Neural progenitor cell (in vitro differentiated cells): ENCODE measurements at regions not wholly inside any gene's neighbourhood (a gene's known extent, or its start where the extent isn't known, plus 50 kb on each side); places are given as distances from the start of the nearest gene placed in this dataset.
A peak's percentile ranks its signal among the peaks of the same experiment; 100 is the strongest.
"Not testable (repeated sequence)": the region's sequence is repeated elsewhere in the genome, so short reads cannot be mapped to it uniquely, and the experiment has no call there.

Experiments used
- DNase-seq: peaks from one replicate; pipeline ENCODE4 v3.0.0-alpha.2; 2016; ENCODE audit warnings: low spot score
- H2AFZ ChIP-seq: fragments of 200-600 bp; sonication (generic); replicated peaks from 2 replicates; pipeline ENCODE4 v1.6.1; 2016; ENCODE audit warnings: antibody characterized with exemption
- H3F3A ChIP-seq: fragments of 200-600 bp; sonication (generic); 2 replicates; pipeline ENCODE4 v1.6.1; 2016; ENCODE audit warnings: antibody characterized with exemption, low read depth
- H3K27ac ChIP-seq: fragments of 200-600 bp; sonication (generic); 2 replicates; pipeline ENCODE4 v1.5.1; 2016; ENCODE audit warnings: mild to moderate bottlenecking
- H3K27me3 ChIP-seq: fragments of 200-600 bp; sonication (generic); 2 replicates; pipeline ENCODE4 v1.6.1; 2016; ENCODE audit warnings: mild to moderate bottlenecking, moderate library complexity
- H3K36me3 ChIP-seq: fragments of 200-600 bp; sonication (generic); 2 replicates; pipeline ENCODE4 v1.5.1; 2016
- H3K4me1 ChIP-seq: fragments of 200-600 bp; sonication (generic); 2 replicates; pipeline ENCODE4 v1.6.1; 2016; ENCODE audit warnings: mixed run types
- H3K4me2 ChIP-seq: fragments of 200-600 bp; sonication (generic); 2 replicates; pipeline ENCODE4 v1.6.1; 2016
- H3K4me3 ChIP-seq: fragments of 200-600 bp; sonication (generic); 2 replicates; pipeline ENCODE4 v1.5.1; 2016
- H3K79me2 ChIP-seq: fragments of 200-600 bp; sonication (generic); 2 replicates; pipeline ENCODE4 v1.6.1; 2016; ENCODE audit warnings: low read depth
- H3K9ac ChIP-seq: fragments of 200-600 bp; sonication (generic); 2 replicates; pipeline ENCODE4 v1.6.1; 2016
- H3K9me3 ChIP-seq: fragments of 200-600 bp; sonication (generic); 2 replicates; pipeline ENCODE4 v1.5.1; 2016; ENCODE audit warnings: low read depth
- H4K20me1 ChIP-seq: fragments of 200-600 bp; sonication (generic); 2 replicates; pipeline ENCODE4 v1.6.1; 2016; ENCODE audit warnings: low read depth
- H3K27ac Mint-ChIP-seq: 3 replicates; pipeline ENCODE4 v1.8.0; 2021; ENCODE audit warnings: mixed read lengths
- H3K27me3 Mint-ChIP-seq: 2 replicates; pipeline ENCODE4 v1.8.0; 2022; ENCODE audit warnings: low read depth, mild to moderate bottlenecking, inconsistent platforms, moderate library complexity, mixed read lengths; ENCODE audit not compliant: insufficient read depth
- H3K36me3 Mint-ChIP-seq: 3 replicates; pipeline ENCODE4 v1.8.0; 2021; ENCODE audit warnings: mixed read lengths
- H3K4me1 Mint-ChIP-seq: 3 replicates; pipeline ENCODE4 v1.8.0; 2021; ENCODE audit warnings: mixed read lengths
- H3K4me3 Mint-ChIP-seq: 3 replicates; pipeline ENCODE4 v1.8.0; 2021; ENCODE audit warnings: mild to moderate bottlenecking, moderate library complexity, mixed read lengths
- H3K9me3 Mint-ChIP-seq: 3 replicates; pipeline ENCODE4 v1.8.0; 2020; ENCODE audit warnings: mixed read lengths
- EZH2 ChIP-seq: fragments of 200-600 bp; sonication (generic); IDR thresholded peaks from 2 replicates; pipeline ENCODE4 v1.6.1; 2017; ENCODE audit warnings: antibody characterized with exemption, mild to moderate bottlenecking, moderate library complexity
- EZH2phosphoT487 ChIP-seq: fragments of 200-600 bp; sonication (generic); IDR thresholded peaks from 2 replicates; pipeline ENCODE4 v1.6.1; 2017; ENCODE audit warnings: antibody characterized with exemption
- TF ChIP-seq, protein P1 (sequence below): fragments of 200-600 bp; sonication (generic); IDR thresholded peaks from 2 replicates; pipeline ENCODE4 v1.5.1; 2017; ENCODE audit warnings: antibody characterized with exemption, mild to moderate bottlenecking

DNA sequence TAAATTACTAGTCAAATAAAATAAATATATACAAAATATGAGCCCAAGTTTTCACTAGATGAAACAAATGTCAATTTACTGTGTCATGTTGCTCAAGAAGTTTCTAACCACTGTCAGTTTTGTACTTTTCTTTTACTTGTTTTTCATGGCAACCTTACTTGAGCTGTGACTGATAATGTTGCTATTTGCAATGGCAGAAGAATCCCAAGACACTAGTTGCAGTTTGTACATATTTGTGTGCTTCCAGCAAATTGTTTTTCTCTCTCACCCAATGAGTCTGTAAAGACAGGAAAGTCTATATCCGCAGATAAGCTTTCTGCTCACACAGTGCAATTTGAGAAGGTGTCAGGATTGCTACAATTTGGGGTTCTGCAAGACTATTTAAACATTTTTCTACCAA lies 338.6 kb upstream of the PCSK5 start:
- H3K4me2 ChIP-seq, result no peak overlapping the region
- H3K9me3 ChIP-seq, result no peaks in the 10 kb centered on the region
- no peaks in the 10 kb centered on the region for H4K20me1 ChIP-seq
- no peak overlapping the region for H3K4me3 ChIP-seq
- Mint-ChIP-seq H3K9me3 (no peaks in the 10 kb centered on the region), H3K36me3 (no peaks in the 10 kb centered on the region), H3K4me1 (no peaks in the 10 kb centered on the region), H3K4me3 (no peak overlapping the region), H3K27ac (no peak overlapping the region), H3K27me3 (no peaks in the 10 kb centered on the region)
- DNase-seq, result no peak
- H3K9ac ChIP-seq, result no peak overlapping the region
- H2AFZ ChIP-seq, result no peak overlapping the region
- H3F3A ChIP-seq, result no peaks in the 10 kb centered on the region
- no peaks in the 10 kb centered on the region for H3K27me3 ChIP-seq
- no peaks in the 10 kb centered on the region for H3K36me3 ChIP-seq
- TF ChIP-seq EZH2, result no peak
- no peak for TF ChIP-seq EZH2phosphoT487
- TF ChIP-seq, protein P1, sequence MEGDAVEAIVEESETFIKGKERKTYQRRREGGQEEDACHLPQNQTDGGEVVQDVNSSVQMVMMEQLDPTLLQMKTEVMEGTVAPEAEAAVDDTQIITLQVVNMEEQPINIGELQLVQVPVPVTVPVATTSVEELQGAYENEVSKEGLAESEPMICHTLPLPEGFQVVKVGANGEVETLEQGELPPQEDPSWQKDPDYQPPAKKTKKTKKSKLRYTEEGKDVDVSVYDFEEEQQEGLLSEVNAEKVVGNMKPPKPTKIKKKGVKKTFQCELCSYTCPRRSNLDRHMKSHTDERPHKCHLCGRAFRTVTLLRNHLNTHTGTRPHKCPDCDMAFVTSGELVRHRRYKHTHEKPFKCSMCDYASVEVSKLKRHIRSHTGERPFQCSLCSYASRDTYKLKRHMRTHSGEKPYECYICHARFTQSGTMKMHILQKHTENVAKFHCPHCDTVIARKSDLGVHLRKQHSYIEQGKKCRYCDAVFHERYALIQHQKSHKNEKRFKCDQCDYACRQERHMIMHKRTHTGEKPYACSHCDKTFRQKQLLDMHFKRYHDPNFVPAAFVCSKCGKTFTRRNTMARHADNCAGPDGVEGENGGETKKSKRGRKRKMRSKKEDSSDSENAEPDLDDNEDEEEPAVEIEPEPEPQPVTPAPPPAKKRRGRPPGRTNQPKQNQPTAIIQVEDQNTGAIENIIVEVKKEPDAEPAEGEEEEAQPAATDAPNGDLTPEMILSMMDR, result no peak
- H3K27ac ChIP-seq, result no peak overlapping the region
- H3K4me1 ChIP-seq, result no peaks in the 10 kb centered on the region
- H3K79me2 ChIP-seq, result no peaks in the 10 kb centered on the region

DNA sequence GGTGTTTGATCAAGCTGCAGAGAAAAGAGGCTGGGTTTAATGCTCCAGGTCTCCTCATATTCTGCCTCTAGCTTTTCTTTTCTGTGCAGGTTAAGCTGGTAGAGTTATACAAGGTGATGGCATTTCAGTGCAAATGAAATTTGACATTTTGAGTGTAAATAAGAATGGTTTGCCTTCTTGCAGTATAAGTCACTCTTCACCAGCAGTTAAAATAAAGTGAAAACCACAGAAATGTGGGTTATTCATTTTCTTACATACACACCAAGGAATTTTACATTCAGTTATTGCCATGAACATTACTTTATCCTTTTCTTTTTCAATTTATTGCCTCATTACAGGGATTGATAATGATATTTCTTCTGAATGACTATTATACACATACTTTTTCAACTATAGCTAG lies 337.5 kb upstream of the PCSK5 start:
- Mint-ChIP-seq H3K27me3 (no peaks in the 10 kb centered on the region), H3K9me3 (no peaks in the 10 kb centered on the region), H3K4me1 (no peaks in the 10 kb centered on the region), H3K27ac (no peak overlapping the region), H3K36me3 (no peaks in the 10 kb centered on the region), H3K4me3 (no peak overlapping the region)
- Histone ChIP-seq H3K36me3 (no peaks in the 10 kb centered on the region), H3F3A (no peaks in the 10 kb centered on the region), H3K9me3 (no peaks in the 10 kb centered on the region), H3K79me2 (no peaks in the 10 kb centered on the region), H2AFZ (no peak overlapping the region), H3K27ac (no peak overlapping the region), H3K4me2 (no peak overlapping the region), H4K20me1 (no peaks in the 10 kb centered on the region), H3K4me3 (no peak overlapping the region), H3K27me3 (no peaks in the 10 kb centered on the region), H3K4me1 (no peaks in the 10 kb centered on the region), H3K9ac (no peak overlapping the region)
- DNase-seq, result no peak
- no peak for TF ChIP-seq EZH2phosphoT487
- TF ChIP-seq EZH2, result no peak
- TF ChIP-seq, protein P1, result no peak

DNA sequence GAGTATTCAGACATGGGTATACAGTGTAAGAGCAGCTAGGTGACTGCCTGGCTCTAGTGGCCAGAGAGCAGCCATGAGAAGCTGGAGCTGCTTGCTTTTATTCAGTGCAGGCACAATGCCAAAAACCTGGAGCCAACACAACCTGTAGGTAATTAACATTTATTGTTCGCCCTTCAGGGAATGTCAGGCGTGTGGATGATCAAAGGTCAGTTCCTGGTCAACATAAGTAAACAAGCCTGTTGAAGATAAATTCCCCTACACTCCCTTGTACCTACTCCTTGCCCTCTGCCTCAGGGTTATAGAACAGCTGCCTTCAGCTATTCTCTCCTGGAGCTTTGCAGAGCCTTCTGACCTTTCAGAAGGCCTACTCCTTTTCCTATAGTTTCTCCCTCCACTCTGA lies 323.7 kb upstream of the PCSK5 start:
- not testable (repeated sequence) for H3K9me3 Mint-ChIP-seq, H3K27me3 ChIP-seq, H3K4me3 Mint-ChIP-seq, H3K4me1 Mint-ChIP-seq, H3K36me3 Mint-ChIP-seq, H3K4me2 ChIP-seq, H3K27me3 Mint-ChIP-seq, H4K20me1 ChIP-seq, H3K36me3 ChIP-seq, H3K27ac Mint-ChIP-seq, H2AFZ ChIP-seq, H3K9me3 ChIP-seq, H3K4me3 ChIP-seq, H3K79me2 ChIP-seq, H3K9ac ChIP-seq, H3K27ac ChIP-seq, DNase-seq
- Histone ChIP-seq H3F3A (peaks cover 11% of the 10 kb centered on the region), H3K4me1 (peaks cover 15% of the 10 kb centered on the region)

DNA sequence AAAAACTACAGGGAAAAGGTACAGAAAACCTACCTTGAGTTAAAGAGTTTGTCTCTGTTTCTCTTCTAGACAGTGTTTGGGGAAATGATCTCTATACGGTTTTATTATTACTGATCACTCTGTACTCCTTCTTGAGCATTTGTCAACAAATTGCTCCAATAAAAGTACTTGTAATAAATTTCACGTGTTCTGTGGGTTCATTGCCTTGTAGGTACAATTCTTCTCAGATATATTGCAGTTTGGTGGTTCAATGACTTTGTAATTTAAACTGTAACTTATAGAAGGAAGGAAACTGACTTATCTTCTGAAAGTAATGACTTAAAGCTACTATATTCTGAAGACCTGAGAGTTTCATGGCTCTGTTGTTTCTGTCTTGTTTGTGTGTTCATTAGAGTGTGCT lies 319.9 kb upstream of the PCSK5 start:
- Histone ChIP-seq H3K27me3 (no peaks in the 10 kb centered on the region), H3K4me3 (no peak overlapping the region), H3K9me3 (no peaks in the 10 kb centered on the region), H2AFZ (no peak overlapping the region), H3F3A (peaks cover 11% of the 10 kb centered on the region), H3K27ac (no peak overlapping the region), H3K36me3 (no peaks in the 10 kb centered on the region), H3K79me2 (no peaks in the 10 kb centered on the region), H4K20me1 (no peaks in the 10 kb centered on the region), H3K4me2 (peak overlapping the region; percentile 41), H3K9ac (no peak overlapping the region), H3K4me1 (peaks cover 15% of the 10 kb centered on the region)
- Mint-ChIP-seq H3K36me3 (no peaks in the 10 kb centered on the region), H3K27ac (no peak overlapping the region), H3K9me3 (peaks cover 3% of the 10 kb centered on the region), H3K4me3 (no peak overlapping the region), H3K27me3 (no peaks in the 10 kb centered on the region), H3K4me1 (peaks cover 10% of the 10 kb centered on the region)
- no peak for TF ChIP-seq EZH2
- no peak for TF ChIP-seq EZH2phosphoT487
- TF ChIP-seq, protein P1, result no peak
- DNase-seq, result no peak
